ENCODE measurements at regions not wholly inside any gene's neighbourhood (a gene's known extent, or its start where the extent isn't known, plus 50 kb on each side); places are given as distances from the start of the nearest gene placed in this dataset.

- in situ Hi-C loops (cut with MboI; ENCODE audit: low sequenced_read_pairs, unreplicated experiment), result loop anchor here (25.0 kb wide), 1 partner anchor 1025 kb away; no protein-coding TSS in a partner anchor
- TF ChIP-seq CTCF (IDR thresholded peaks at IDR 0.05; ENCODE audit: borderline replicate concordance, control extremely low read depth, extremely low read depth, insufficient read depth, missing control alignments), result no peak
- no peak for DNase-seq (ENCODE audit: low spot score)
These were observed 598.2 kb downstream of the PRELID2 start for GRCh38 chr5:145236983-145237382.

GRCh38 chr5:145236127-145236526 is 599.0 kb downstream of the PRELID2 start:
- no peak for TF ChIP-seq CTCF (IDR thresholded peaks at IDR 0.05; ENCODE audit: borderline replicate concordance, control extremely low read depth, extremely low read depth, insufficient read depth, missing control alignments)
- no peak for DNase-seq (ENCODE audit: low spot score)
- in situ Hi-C loops (cut with MboI; ENCODE audit: low sequenced_read_pairs, unreplicated experiment), result loop anchor here (25.0 kb wide), 1 partner anchor 1024 kb away; no protein-coding TSS in a partner anchor

- in situ Hi-C loops (cut with MboI; ENCODE audit: low sequenced_read_pairs, unreplicated experiment), result loop anchor here (25.0 kb wide), 1 partner anchor 1021 kb away; no protein-coding TSS in a partner anchor
- no peak for TF ChIP-seq CTCF (IDR thresholded peaks at IDR 0.05; ENCODE audit: borderline replicate concordance, control extremely low read depth, extremely low read depth, insufficient read depth, missing control alignments)
- no peak for DNase-seq (ENCODE audit: low spot score)
These were observed 601.7 kb downstream of the PRELID2 start for GRCh38 chr5:145233461-145233860.

- TF ChIP-seq CTCF (IDR thresholded peaks at IDR 0.05; ENCODE audit: borderline replicate concordance, control extremely low read depth, extremely low read depth, insufficient read depth, missing control alignments), result no peak
- DNase-seq (ENCODE audit: low spot score), result no peak
- in situ Hi-C loops (cut with MboI; ENCODE audit: low sequenced_read_pairs, unreplicated experiment), result loop anchor here (25.0 kb wide), 1 partner anchor 1018 kb away; no protein-coding TSS in a partner anchor
These were observed 604.4 kb downstream of the PRELID2 start for GRCh38 chr5:145230781-145231180.

- in situ Hi-C loops (cut with MboI; ENCODE audit: low sequenced_read_pairs, unreplicated experiment), result loop anchor here (25.0 kb wide), 1 partner anchor 1016 kb away; no protein-coding TSS in a partner anchor
- no peak for DNase-seq (ENCODE audit: low spot score)
- TF ChIP-seq CTCF (IDR thresholded peaks at IDR 0.05; ENCODE audit: borderline replicate concordance, control extremely low read depth, extremely low read depth, insufficient read depth, missing control alignments), result no peak
These were observed 606.6 kb downstream of the PRELID2 start for GRCh38 chr5:145228564-145228963.

- no peak for TF ChIP-seq CTCF (IDR thresholded peaks at IDR 0.05; ENCODE audit: borderline replicate concordance, control extremely low read depth, extremely low read depth, insufficient read depth, missing control alignments)
- in situ Hi-C loops (cut with MboI; ENCODE audit: low sequenced_read_pairs, unreplicated experiment), result loop anchor here (25.0 kb wide), 1 partner anchor 1016 kb away; no protein-coding TSS in a partner anchor
- no peak for DNase-seq (ENCODE audit: low spot score)
These were observed 607.3 kb downstream of the PRELID2 start for GRCh38 chr5:145227881-145228280.

Measured in GM13976 (cell line).